DOHH2 (cell line): ENCODE measurements at regions not wholly inside any gene's neighbourhood (a gene's known extent, or its start where the extent isn't known, plus 50 kb on each side); places are given as distances from the start of the nearest gene placed in this dataset.

Experiments
- EZH2phosphoT487 ChIP-seq: fragments of 200-600 bp; sonication (generic); IDR thresholded peaks from 2 replicates; pipeline ENCODE4 v1.6.1; 2017; ENCODE audit warnings: borderline replicate concordance, mild to moderate bottlenecking, antibody characterized with exemption, low read length, moderate library complexity, mixed read lengths
- TF ChIP-seq, protein P1 (sequence below): fragments of 200-600 bp; sonication (generic); IDR thresholded peaks from one replicate; pipeline ENCODE4 v1.5.1; 2014; ENCODE audit warnings: antibody characterized with exemption, mild to moderate bottlenecking, low read depth, low read length; ENCODE audit not compliant: poor library complexity, severe bottlenecking

DNA sequence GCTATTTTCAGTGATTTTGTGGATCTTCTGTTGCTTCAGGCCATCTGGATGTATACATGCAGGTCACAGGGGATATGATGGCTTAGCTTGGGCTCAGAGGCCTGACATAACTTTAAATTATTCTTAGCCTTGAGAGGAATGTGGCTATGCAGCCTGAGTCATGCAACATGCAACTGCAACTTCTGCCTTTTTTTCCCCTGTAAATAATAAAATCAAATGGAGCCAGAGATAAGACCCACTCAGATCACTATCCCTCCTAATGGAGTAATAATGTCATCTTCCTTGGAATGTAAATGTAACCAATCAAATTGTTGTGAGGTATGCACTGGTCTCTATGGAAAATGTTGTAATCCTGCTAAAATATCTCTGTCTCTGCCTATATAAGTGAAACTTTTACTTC is 54.9 kb downstream of the MAGEB17 start:
- TF ChIP-seq, protein P1, sequence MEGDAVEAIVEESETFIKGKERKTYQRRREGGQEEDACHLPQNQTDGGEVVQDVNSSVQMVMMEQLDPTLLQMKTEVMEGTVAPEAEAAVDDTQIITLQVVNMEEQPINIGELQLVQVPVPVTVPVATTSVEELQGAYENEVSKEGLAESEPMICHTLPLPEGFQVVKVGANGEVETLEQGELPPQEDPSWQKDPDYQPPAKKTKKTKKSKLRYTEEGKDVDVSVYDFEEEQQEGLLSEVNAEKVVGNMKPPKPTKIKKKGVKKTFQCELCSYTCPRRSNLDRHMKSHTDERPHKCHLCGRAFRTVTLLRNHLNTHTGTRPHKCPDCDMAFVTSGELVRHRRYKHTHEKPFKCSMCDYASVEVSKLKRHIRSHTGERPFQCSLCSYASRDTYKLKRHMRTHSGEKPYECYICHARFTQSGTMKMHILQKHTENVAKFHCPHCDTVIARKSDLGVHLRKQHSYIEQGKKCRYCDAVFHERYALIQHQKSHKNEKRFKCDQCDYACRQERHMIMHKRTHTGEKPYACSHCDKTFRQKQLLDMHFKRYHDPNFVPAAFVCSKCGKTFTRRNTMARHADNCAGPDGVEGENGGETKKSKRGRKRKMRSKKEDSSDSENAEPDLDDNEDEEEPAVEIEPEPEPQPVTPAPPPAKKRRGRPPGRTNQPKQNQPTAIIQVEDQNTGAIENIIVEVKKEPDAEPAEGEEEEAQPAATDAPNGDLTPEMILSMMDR: no peak
- no peak for TF ChIP-seq EZH2phosphoT487
